ENCODE measurements at regions not wholly inside any gene's neighbourhood (a gene's known extent, or its start where the extent isn't known, plus 50 kb on each side); places are given as distances from the start of the nearest gene placed in this dataset.

- no peak for TF ChIP-seq EZH2phosphoT487 (IDR thresholded peaks at IDR 0.05; ENCODE audit: low read length)
- TF ChIP-seq CTCF (IDR thresholded peaks at IDR 0.05; ENCODE audit: low read length), result no peak
- TF ChIP-seq EZH2 (optimal IDR thresholded peaks at IDR 0.05; ENCODE audit: low read depth, low read length), result no peak
These were observed 126.6 kb upstream of the SDK2 start for GRCh38 chr17:73770849-73771229.

Measured in MM.1S (cell line).